Gastroesophageal sphincter (tissue), 3 donors: ENCODE measurements at regions not wholly inside any gene's neighbourhood (a gene's known extent, or its start where the extent isn't known, plus 50 kb on each side); places are given as distances from the start of the nearest gene placed in this dataset.

Experiments used
- CTCF ChIP-seq, 4 experiments: fragments of 200-600 bp in 2 of 4; fragments of 450-650 bp in 2 of 4; sonication (generic) in 1 of 4; IDR thresholded peaks; one replicate each; pipeline ENCODE4 v1.5.1; 2017 to 2019; ENCODE audit warnings: antibody characterized with exemption in 4 of 4, mild to moderate bottlenecking in 2 of 4, moderate library complexity in 2 of 4
- POLR2A ChIP-seq, 2 donors: fragments of 450-650 bp; IDR thresholded peaks; one replicate each; pipeline ENCODE4 v1.6.1; 2017; ENCODE audit warnings: antibody characterized with exemption in 2 of 2, mild to moderate bottlenecking in 2 of 2, moderate library complexity in 1 of 2
- POLR2AphosphoS5 ChIP-seq: sonication (generic); formaldehyde crosslinking; IDR thresholded peaks from one replicate; pipeline ENCODE4 v1.6.1; 2017; ENCODE audit warnings: antibody characterized with exemption

- TF ChIP-seq CTCF (IDR thresholded peaks at IDR 0.05) (no peak), POLR2AphosphoS5 (no peak), POLR2A (IDR thresholded peaks at IDR 0.05) (no peak)
Measured at GRCh38 chrX:117689956-117690355, 426.7 kb downstream of the KLHL13 start.
